PC-3 (cell line): ENCODE measurements at regions not wholly inside any gene's neighbourhood (a gene's known extent, or its start where the extent isn't known, plus 50 kb on each side); places are given as distances from the start of the nearest gene placed in this dataset.

ENCODE experiments used
- ATAC-seq: fragments of 200-7000 bp; cut with Tn5 transposase; 2 replicates; pipeline ENCODE4 v1.9.1; 2020; ENCODE audit warnings: mild to moderate bottlenecking, moderate library complexity
- BruUV-seq: library from RNA; stranded (reverse); fragments of 400-500 nt; replicated peaks from 2 replicates; lab custom pipeline; 2021; lab: Mats Ljungman, UMichigan
- CTCF ChIA-PET: fragments of 300-600 bp; sonication (Branson Sonifier 250); formaldehyde crosslinking; loops from one replicate; lab custom pipeline; 2022; ENCODE audit warnings: antibody characterized with exemption; lab: Charles Lee
- POLR2A ChIA-PET: fragments of 300-600 bp; sonication (Branson Sonifier 250); formaldehyde crosslinking; loops from one replicate; lab custom pipeline; 2022; ENCODE audit warnings: antibody characterized with exemption; ENCODE audit not compliant: unreplicated experiment; lab: Charles Lee
- DNase-seq: peaks from one replicate; pipeline ENCODE4 v3.0.0-alpha.2; 2015
- H2AFZ ChIP-seq: fragments of 300-600 bp; sonication (generic); 2 replicates; pipeline ENCODE4 v1.6.0; 2016; ENCODE audit warnings: antibody characterized with exemption, low read length
- H3F3A ChIP-seq: fragments of 300-600 bp; sonication (generic); one replicate; pipeline ENCODE4 v1.6.0; 2017; ENCODE audit warnings: antibody characterized with exemption, low read length, control low read depth, mild to moderate bottlenecking; ENCODE audit not compliant: unreplicated experiment
- H3K27ac ChIP-seq: fragments of 300-600 bp; sonication (generic); 2 replicates; pipeline ENCODE4 v1.5.1; 2016; ENCODE audit warnings: mild to moderate bottlenecking, low read length
- H3K27me3 ChIP-seq: fragments of 300-600 bp; sonication (generic); 2 replicates; pipeline ENCODE4 v1.6.1; 2016; ENCODE audit warnings: low read length, mixed read lengths
- H3K36me3 ChIP-seq: fragments of 300-600 bp; sonication (generic); 2 replicates; pipeline ENCODE4 v1.6.1; 2016; ENCODE audit warnings: low read depth, mixed run types, low read length, mixed read lengths
- H3K4me1 ChIP-seq: fragments of 300-600 bp; sonication (generic); 2 replicates; pipeline ENCODE4 v1.5.1; 2016; ENCODE audit warnings: low read length; ENCODE audit not compliant: insufficient read depth
- H3K4me2 ChIP-seq: fragments of 300-600 bp; sonication (generic); 2 replicates; pipeline ENCODE4 v1.6.0; 2016; ENCODE audit warnings: low read length
- H3K4me3 ChIP-seq: fragments of 300-600 bp; sonication (generic); 2 replicates; pipeline ENCODE4 v1.5.1; 2016; ENCODE audit warnings: mild to moderate bottlenecking, low read length, mixed read lengths
- H3K79me2 ChIP-seq: fragments of 300-600 bp; sonication (generic); 2 replicates; pipeline ENCODE4 v1.6.1; 2017; ENCODE audit warnings: low read length, mixed read lengths
- H3K9ac ChIP-seq: fragments of 300-600 bp; sonication (generic); 2 replicates; pipeline ENCODE4 v1.6.0; 2016; ENCODE audit warnings: mild to moderate bottlenecking, low read length
- H3K9me2 ChIP-seq: fragments of 300-600 bp; sonication (generic); replicated peaks from 2 replicates; pipeline ENCODE4 v1.6.1; 2016; ENCODE audit warnings: mixed run types, low read length, mixed read lengths
- H3K9me3 ChIP-seq: fragments of 300-600 bp; sonication (generic); 2 replicates; pipeline ENCODE4 v1.6.1; 2016; ENCODE audit warnings: low read length, mixed read lengths
- H4K20me1 ChIP-seq: fragments of 300-600 bp; sonication (generic); 2 replicates; pipeline ENCODE4 v1.6.1; 2016; ENCODE audit warnings: low read length, mixed read lengths
- EZH2 ChIP-seq: fragments of 300-600 bp; sonication (generic); IDR thresholded peaks from one replicate; pipeline ENCODE4 v1.6.1; 2017; ENCODE audit warnings: antibody characterized with exemption, mild to moderate bottlenecking, low read length; ENCODE audit not compliant: unreplicated experiment
- EZH2phosphoT487 ChIP-seq: fragments of 300-600 bp; sonication (generic); IDR thresholded peaks from 2 replicates; pipeline ENCODE4 v1.6.1; 2018; ENCODE audit warnings: mild to moderate bottlenecking, antibody characterized with exemption, low read length, borderline replicate concordance
- intact Hi-C: fragments of 100-400 bp; cut with micrococcal nuclease; formaldehyde crosslinking; loops from 2 replicates; pipeline ENCODE4 v1.9.0; 2023
- TF ChIP-seq, protein P1 (sequence below): fragments of 300-600 bp; sonication (generic); conservative IDR thresholded peaks from 2 replicates; pipeline ENCODE4 v1.5.1; 2017; ENCODE audit warnings: antibody characterized with exemption, low read depth, mild to moderate bottlenecking, low read length

DNA sequence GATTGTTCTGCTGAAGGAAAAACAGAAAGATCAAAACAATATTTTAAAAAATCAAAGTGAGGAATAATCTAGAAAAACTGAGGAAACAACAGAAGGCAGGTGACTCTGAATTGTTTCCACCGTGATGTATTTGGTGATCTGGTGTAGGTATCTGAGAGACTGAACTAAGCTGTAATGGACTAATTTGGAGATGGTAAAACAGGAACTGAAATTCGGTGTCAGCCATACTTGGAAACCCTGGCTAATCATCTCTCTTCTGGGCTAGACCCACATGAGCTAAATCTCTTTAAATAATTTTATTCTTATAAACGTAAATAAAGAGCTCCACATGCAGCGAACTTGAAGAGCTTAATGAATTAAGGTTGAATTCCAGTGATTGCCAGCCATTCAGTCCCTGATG lies 1226.1 kb downstream of the NCAM2 start:
- TF ChIP-seq EZH2phosphoT487: no peak
- TF ChIP-seq, protein P1, sequence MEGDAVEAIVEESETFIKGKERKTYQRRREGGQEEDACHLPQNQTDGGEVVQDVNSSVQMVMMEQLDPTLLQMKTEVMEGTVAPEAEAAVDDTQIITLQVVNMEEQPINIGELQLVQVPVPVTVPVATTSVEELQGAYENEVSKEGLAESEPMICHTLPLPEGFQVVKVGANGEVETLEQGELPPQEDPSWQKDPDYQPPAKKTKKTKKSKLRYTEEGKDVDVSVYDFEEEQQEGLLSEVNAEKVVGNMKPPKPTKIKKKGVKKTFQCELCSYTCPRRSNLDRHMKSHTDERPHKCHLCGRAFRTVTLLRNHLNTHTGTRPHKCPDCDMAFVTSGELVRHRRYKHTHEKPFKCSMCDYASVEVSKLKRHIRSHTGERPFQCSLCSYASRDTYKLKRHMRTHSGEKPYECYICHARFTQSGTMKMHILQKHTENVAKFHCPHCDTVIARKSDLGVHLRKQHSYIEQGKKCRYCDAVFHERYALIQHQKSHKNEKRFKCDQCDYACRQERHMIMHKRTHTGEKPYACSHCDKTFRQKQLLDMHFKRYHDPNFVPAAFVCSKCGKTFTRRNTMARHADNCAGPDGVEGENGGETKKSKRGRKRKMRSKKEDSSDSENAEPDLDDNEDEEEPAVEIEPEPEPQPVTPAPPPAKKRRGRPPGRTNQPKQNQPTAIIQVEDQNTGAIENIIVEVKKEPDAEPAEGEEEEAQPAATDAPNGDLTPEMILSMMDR: no peak
- no peak for TF ChIP-seq EZH2
- H2AFZ ChIP-seq: peak overlapping the region; percentile 49

DNA sequence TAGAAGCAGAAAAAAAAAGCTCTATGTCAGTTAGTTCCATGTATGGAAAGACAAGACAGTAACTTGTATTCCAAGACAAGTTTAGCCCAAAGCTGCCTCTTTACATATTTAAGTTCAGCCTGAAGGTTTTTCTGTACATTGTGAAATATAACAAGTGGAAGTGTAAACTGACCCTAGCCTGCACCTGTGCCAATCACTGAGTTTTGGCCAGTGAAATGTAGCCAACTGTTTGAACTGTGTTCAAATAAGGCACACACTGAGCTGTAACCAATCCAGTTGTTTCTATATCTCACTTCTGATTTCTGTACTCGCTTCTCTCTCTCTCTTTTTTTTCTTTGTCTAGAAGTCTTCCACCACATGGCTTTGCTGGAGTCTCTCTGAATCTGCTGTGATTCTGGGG lies 1227.1 kb downstream of the NCAM2 start:
- no peaks in the 10 kb centered on the region for H3K36me3 ChIP-seq
- H3K4me2 ChIP-seq: no peak overlapping the region
- TF ChIP-seq EZH2phosphoT487 (no peak), EZH2 (no peak)
- TF ChIP-seq, protein P1: no peak
- H3K79me2 ChIP-seq: no peaks in the 10 kb centered on the region
- H3K9me2 ChIP-seq: no peaks in the 10 kb centered on the region
- DNase-seq (no peak), ATAC-seq (no peak)
- no peaks in the 10 kb centered on the region for H3K27me3 ChIP-seq
- BruUV-seq: no TSS peak
- H3K4me1 ChIP-seq: no peaks in the 10 kb centered on the region
- no peak overlapping the region for H2AFZ ChIP-seq
- H3K4me3 ChIP-seq: no peak overlapping the region
- H4K20me1 ChIP-seq: no peaks in the 10 kb centered on the region
- intact Hi-C loops: no loop called here
- POLR2A ChIA-PET: no interaction called here
- no peak overlapping the region for H3K9ac ChIP-seq
- no peaks in the 10 kb centered on the region for H3F3A ChIP-seq
- no peaks in the 10 kb centered on the region for H3K9me3 ChIP-seq
- no peak overlapping the region for H3K27ac ChIP-seq
- CTCF ChIA-PET: no interaction called here

More for the DNA sequence above, 1226.1 kb downstream of the NCAM2 start:
- no peaks in the 10 kb centered on the region for H3K27me3 ChIP-seq
- H3K9ac ChIP-seq: no peak overlapping the region
- H3K4me2 ChIP-seq: no peak overlapping the region
- H4K20me1 ChIP-seq: no peaks in the 10 kb centered on the region
- H3K79me2 ChIP-seq: no peaks in the 10 kb centered on the region
- no peak overlapping the region for H3K4me3 ChIP-seq
- H3K9me3 ChIP-seq: no peaks in the 10 kb centered on the region
- no peaks in the 10 kb centered on the region for H3K9me2 ChIP-seq
- H3F3A ChIP-seq: no peaks in the 10 kb centered on the region
- DNase-seq (no peak), ATAC-seq (no peak)
- no peaks in the 10 kb centered on the region for H3K4me1 ChIP-seq
- POLR2A ChIA-PET: no interaction called here
- H3K36me3 ChIP-seq: no peaks in the 10 kb centered on the region
- intact Hi-C loops: no loop called here
- BruUV-seq: no TSS peak
- CTCF ChIA-PET: no interaction called here
- H3K27ac ChIP-seq: no peak overlapping the region

DNA sequence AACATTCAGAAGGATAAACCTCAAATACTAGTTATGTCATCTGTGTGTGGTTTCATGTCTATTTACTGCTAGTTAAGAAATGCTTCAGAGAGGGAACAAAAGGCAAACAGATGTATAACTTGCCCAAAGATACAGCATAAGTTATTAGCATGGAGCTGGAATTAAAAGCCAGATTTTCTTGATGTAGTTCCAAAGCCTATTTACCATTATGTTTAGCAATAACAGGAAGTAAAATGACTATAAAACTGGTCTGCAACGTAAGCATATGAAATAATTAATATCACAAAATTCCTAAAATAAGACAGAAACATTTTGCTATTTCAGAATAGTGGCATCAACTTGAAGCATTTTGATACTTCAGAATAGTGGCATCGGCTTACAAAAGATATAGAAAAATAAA lies 1232.8 kb downstream of the NCAM2 start:
- no peaks in the 10 kb centered on the region for H3K9me3 ChIP-seq
- H3K9me2 ChIP-seq: no peaks in the 10 kb centered on the region
- no peaks in the 10 kb centered on the region for H3K27me3 ChIP-seq
- ChIA-PET POLR2A (no interaction called here), CTCF (no interaction called here)
- no peak overlapping the region for H3K27ac ChIP-seq
- DNase-seq (no peak), ATAC-seq (no peak)
- H3K9ac ChIP-seq: no peak overlapping the region
- H3K4me2 ChIP-seq: no peak overlapping the region
- H3K4me3 ChIP-seq: no peak overlapping the region
- no peaks in the 10 kb centered on the region for H3K79me2 ChIP-seq
- H2AFZ ChIP-seq: no peak overlapping the region
- TF ChIP-seq, protein P1: no peak
- TF ChIP-seq EZH2 (no peak), EZH2phosphoT487 (no peak)
- no TSS peak for BruUV-seq
- no peaks in the 10 kb centered on the region for H3K36me3 ChIP-seq
- no peaks in the 10 kb centered on the region for H3K4me1 ChIP-seq
- intact Hi-C loops: no loop called here
- no peaks in the 10 kb centered on the region for H3F3A ChIP-seq
- H4K20me1 ChIP-seq: no peaks in the 10 kb centered on the region
